Epithelial cell of esophagus (primary cell): ENCODE measurements at regions not wholly inside any gene's neighbourhood (a gene's known extent, or its start where the extent isn't known, plus 50 kb on each side); places are given as distances from the start of the nearest gene placed in this dataset.

Experiments
- DNase-seq: peaks from one replicate; pipeline ENCODE4 v3.0.0; 2010; ENCODE audit warnings: low read depth
- H3K4me3 ChIP-seq: 2 replicates; pipeline ENCODE4 v1.5.1; 2011; ENCODE audit warnings: mild to moderate bottlenecking, low read length, control low read depth
- CTCF ChIP-seq: IDR thresholded peaks from 2 replicates; pipeline ENCODE4 v1.5.1; 2011; ENCODE audit warnings: low read depth, mild to moderate bottlenecking, low read length, control low read depth, inconsistent platforms; ENCODE audit not compliant: insufficient read depth; ENCODE audit errors: missing control alignments

DNA sequence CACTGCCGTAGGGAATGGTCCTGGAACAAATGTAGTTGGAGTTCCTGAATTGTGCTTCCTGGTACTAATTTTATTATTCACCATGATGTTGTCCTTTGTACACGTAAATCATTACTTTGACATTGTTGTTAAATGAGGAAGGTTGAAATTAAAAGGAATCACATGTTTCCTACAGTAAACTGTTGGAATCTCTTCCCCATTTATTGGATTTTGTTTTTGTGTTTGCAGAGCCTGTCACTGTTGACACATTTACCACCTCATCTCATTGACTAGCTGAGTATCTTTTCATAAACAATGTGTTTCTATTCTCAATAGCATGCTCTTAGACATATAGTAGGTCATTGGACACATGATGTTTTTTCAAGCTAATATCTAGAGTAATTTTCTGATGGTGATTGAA lies 1012.5 kb downstream of the NR2F1-AS1 start:
- no peak for DNase-seq
- H3K4me3 ChIP-seq: no peak overlapping the region
- TF ChIP-seq CTCF: no peak

GRCh38 chr5:92567831-92568450 lies 1013.1 kb downstream of the NR2F1-AS1 start:
- H3K4me3 ChIP-seq: no peak overlapping the region
- DNase-seq: no peak
- TF ChIP-seq CTCF: no peak

- no peak for DNase-seq
- no peak overlapping the region for H3K4me3 ChIP-seq
- no peak for TF ChIP-seq CTCF
These were observed 1014.8 kb downstream of the NR2F1-AS1 start for GRCh38 chr5:92566113-92566786.

GRCh38 chr5:92565673-92566072 lies 1015.3 kb downstream of the NR2F1-AS1 start:
- no peak for TF ChIP-seq CTCF
- H3K4me3 ChIP-seq: no peak overlapping the region
- no peak for DNase-seq

GRCh38 chr5:92562065-92562464 lies 1019.0 kb downstream of the NR2F1-AS1 start:
- DNase-seq: no peak
- H3K4me3 ChIP-seq: no peak overlapping the region
- no peak for TF ChIP-seq CTCF

GRCh38 chr5:92561411-92561959 lies 1019.5 kb downstream of the NR2F1-AS1 start:
- no peak for DNase-seq
- H3K4me3 ChIP-seq: no peak overlapping the region
- no peak for TF ChIP-seq CTCF
